ENCODE measurements at regions not wholly inside any gene's neighbourhood (a gene's known extent, or its start where the extent isn't known, plus 50 kb on each side); places are given as distances from the start of the nearest gene placed in this dataset.

DNA sequence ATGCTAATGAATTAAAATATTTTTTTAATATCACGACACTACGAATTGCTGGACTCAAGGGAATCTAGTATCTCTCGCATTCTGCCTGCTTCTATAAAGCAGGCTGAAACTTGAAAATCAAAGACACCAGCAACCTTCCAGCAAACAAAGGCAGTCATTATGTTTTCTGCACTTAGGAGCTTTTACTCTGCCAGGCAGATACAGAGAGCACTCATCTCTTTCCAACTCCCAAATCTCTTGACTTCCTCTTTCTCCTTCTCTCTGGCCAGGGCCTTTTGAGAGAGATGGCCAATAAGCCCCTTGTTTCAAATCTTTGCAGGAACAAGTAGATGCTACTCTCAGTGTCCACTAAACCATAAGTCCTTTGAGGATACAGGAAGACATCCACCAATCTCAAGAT, 95.2 kb upstream of the KLF3 start:
- TF ChIP-seq, protein P1, sequence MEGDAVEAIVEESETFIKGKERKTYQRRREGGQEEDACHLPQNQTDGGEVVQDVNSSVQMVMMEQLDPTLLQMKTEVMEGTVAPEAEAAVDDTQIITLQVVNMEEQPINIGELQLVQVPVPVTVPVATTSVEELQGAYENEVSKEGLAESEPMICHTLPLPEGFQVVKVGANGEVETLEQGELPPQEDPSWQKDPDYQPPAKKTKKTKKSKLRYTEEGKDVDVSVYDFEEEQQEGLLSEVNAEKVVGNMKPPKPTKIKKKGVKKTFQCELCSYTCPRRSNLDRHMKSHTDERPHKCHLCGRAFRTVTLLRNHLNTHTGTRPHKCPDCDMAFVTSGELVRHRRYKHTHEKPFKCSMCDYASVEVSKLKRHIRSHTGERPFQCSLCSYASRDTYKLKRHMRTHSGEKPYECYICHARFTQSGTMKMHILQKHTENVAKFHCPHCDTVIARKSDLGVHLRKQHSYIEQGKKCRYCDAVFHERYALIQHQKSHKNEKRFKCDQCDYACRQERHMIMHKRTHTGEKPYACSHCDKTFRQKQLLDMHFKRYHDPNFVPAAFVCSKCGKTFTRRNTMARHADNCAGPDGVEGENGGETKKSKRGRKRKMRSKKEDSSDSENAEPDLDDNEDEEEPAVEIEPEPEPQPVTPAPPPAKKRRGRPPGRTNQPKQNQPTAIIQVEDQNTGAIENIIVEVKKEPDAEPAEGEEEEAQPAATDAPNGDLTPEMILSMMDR (conservative IDR thresholded peaks at IDR 0.05 in 1 of 2, IDR thresholded peaks at IDR 0.05 in 1 of 2; ENCODE audit: extremely low read depth in 1 of 2, insufficient read depth in 1 of 2, low read depth in 1 of 2, low read length in 2 of 2) = no peak
- no peak for TF ChIP-seq EZH2 (IDR thresholded peaks at IDR 0.05; ENCODE audit: borderline replicate concordance, low read length)
